Tongue (tissue), 1 donor: ENCODE measurements at regions not wholly inside any gene's neighbourhood (a gene's known extent, or its start where the extent isn't known, plus 50 kb on each side); places are given as distances from the start of the nearest gene placed in this dataset.
"Not testable (repeated sequence)": the region's sequence is repeated elsewhere in the genome, so short reads cannot be mapped to it uniquely, and the experiment has no call there.

ENCODE experiments used
- DNase-seq: peaks from one replicate; pipeline ENCODE4 v3.0.0-alpha.2; 2015

DNA sequence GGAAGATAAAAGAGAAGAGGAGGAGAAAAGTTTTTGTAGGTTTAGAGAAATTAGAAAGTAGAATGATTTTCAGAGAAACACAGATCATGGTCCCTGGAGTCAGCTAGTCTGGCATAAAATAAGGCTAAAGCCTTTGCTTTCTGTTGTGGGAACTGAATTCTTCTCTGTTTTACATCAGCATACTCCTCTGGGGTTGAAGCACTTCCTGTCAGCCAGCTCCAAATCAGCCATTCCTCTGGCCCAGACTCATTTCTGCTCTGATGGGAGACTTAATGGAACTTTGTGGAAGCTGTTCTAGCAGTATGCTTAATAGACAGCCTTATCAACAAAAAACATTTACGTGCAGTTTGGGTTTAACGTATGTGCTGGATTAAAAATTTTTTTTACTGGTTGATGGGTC lies 143.2 kb downstream of the HMHB1 start:
- DNase-seq: peak; percentile 53

DNA sequence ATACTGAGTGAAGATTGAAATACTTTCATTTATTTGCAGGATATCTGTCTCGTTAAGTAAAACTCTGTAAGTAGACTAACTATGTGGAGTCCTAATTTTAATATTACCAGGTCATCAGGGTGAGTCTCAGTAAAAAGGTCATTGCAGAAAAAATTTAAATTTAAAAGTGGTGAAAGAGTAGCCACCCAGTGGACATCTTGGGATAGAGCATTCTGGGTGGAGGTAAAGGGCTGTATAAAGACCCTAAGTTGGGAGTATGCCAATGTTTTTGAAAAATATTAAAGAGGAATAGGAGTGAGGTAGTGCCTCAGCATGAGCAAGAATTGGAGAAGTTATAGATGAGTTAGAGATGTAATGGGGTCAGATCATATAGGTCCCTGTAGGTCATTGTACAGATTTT lies 145.5 kb downstream of the HMHB1 start:
- no peak for DNase-seq

DNA sequence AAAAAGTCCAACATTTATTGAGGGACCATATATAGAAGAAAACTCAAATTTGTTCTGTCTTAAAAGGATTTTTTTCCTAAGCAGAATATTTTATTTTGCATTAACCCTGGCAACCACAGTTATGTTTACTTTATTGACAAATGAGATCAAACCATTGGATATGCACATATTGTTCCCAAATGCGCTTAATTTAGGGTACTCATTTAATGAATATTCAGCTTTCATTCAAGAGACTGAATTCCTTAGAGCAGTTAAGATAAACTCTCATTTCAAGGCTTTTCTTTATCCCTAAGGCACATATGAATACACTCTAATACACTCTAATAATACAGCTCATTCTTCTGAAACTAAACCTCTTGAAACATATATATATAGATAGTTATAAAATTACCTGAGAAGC lies 150.2 kb downstream of the HMHB1 start:
- DNase-seq: no peak

DNA sequence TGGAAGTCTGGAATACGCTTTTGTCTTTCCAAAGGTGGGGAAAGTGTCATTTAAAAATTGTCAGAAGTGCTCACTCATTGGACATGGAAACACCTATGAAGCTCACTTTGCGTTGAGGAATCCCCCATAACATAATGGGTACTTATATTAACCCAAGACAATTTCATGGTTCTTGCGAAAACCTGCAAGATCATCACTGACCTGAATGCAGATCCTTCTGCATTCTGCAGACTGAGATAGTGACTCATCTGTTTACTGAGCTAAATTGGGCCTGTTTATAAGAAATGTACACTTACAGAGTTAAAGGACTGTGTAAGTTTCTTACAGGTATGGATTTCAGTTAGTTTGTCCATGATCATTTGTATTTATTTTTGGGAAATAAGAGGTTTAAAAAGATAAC lies 153.0 kb downstream of the HMHB1 start:
- no peak for DNase-seq

DNA sequence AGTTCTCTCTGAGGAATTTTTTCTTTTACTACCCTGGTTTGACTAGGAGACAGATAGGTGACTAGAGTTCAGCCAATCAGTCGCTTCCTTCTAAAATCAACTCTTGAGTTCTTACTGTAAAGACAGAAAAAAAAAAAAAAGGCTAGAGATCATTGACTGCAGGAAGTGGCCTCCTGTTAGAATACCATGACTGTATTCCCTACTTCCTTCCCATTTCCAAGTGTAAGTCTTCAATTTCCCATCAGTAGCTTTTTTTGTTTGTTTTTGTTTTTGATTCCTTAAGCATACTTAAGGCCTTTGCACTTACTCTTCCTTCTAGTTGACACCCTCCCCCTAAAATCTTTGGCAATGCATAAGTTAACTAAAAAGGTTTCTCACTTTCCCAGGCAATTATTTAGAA lies 154.3 kb downstream of the HMHB1 start:
- DNase-seq: no peak

DNA sequence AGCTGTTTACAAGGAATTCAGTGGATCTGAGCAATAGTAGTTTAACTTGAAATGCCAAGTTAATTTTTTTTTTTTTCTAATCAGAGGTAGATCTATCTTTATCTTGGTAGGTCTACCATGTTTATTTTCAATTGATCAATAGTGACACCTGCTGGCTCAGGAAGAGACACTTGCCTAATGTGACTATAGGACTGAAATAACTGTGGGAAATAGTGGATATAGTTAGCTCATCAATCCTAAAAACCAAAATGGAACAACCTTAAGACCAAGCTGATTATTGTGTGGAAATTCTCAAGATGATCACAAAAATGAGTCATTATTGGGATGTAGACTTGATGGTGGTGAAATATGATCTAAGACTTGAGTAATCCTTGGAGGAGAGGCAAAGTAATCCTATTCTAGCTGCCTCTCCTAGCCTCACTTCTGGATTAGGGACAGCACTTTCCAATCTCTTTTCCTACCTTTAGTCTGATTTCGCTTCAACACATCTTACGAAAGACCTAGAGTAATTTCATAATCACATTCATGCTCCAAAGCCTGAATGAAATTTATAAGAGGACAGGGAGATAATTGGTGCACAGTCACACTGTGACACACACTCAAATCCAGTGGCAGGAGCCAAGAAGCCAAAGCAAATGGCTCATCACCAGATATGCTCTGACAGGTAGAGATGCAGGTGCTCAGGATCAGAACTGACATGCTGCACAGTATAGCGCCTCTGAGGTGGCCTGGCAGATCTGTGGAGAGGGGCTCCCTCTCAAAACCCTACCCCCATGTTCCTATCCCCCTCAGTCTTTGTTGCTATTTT lies 156.3 kb downstream of the HMHB1 start:
- peak; percentile 75 for DNase-seq

DNA sequence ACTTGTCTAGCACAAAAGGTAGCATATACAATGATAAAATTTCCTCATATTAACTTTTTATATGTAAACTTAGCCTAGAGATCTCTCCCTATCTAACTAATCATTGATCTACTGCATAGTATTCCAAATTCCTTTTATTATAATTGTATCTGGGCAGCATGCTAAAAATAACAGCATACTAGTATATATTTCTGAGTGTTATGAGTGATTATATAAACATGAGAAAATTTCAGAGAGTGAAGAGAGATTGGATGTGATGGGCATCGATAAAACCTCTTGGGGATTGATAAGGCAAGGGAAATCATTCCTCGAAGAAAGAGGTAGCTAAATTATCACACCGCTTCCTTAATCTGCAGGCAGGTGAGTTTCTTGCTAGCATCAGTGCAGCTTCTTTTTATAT lies 158.2 kb downstream of the HMHB1 start:
- no peak for DNase-seq

DNA sequence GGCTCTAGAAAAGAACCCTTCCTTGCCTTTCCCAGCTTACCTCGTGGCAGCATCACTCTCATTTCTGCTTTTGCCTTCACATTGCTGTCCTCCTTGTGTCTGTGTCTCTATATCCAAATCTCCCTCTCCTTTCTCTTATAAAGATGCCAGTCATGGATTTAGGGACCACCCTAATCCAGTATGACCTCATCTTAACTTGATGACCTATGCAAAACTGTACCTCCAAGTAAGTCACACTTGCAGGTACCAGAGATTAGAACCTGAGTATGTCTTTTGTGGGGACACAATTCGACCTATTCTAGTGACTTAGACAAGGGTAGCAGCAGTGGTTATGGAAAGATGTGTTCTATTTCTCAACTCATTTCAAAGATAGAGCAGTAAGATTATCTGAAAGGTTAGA lies 160.1 kb downstream of the HMHB1 start:
- no peak for DNase-seq

DNA sequence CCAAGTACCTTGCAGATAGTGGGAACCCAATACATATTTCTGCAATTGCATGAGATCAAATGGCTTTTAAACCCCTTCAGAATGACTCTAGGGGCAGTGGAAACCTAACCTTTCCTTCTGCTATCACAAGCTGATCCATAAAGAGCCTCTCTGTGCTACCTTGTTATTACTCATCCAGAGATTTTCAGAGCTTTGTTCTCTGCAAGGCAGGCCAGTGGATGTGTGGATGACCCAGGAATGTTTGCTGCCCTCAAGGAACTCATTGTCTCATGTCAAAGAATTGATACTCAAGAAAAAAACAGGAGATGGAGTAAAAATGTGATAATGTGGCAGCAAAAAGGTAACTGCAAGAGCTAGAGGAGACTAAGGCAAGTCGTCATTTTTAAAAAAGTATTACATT lies 164.1 kb downstream of the HMHB1 start:
- DNase-seq: no peak

DNA sequence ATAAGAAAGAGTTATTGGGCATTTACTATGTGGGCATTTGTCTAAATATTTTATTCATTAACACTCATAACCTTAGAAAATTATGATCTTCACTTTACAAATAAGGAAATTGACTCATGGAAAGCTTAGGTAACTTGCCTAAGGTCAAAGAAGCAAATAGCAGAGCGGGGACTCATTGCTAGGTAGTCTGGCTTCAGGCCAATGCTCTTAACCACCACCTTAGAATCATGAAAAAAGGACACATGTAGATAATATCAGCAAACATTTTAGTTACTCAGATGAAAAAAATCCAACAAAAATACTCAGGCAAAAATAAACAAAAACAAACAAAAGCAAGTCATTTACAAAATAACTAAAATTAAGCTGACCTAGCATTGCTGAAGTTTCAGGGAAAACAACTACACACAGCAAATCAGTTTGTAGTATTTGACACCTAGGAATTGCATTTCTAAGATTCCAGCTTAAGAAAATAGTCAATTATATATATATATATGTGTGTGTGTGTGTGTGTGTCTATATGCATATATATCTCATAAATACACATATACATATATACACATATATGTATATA lies 166.0 kb downstream of the HMHB1 start:
- DNase-seq: no peak

DNA sequence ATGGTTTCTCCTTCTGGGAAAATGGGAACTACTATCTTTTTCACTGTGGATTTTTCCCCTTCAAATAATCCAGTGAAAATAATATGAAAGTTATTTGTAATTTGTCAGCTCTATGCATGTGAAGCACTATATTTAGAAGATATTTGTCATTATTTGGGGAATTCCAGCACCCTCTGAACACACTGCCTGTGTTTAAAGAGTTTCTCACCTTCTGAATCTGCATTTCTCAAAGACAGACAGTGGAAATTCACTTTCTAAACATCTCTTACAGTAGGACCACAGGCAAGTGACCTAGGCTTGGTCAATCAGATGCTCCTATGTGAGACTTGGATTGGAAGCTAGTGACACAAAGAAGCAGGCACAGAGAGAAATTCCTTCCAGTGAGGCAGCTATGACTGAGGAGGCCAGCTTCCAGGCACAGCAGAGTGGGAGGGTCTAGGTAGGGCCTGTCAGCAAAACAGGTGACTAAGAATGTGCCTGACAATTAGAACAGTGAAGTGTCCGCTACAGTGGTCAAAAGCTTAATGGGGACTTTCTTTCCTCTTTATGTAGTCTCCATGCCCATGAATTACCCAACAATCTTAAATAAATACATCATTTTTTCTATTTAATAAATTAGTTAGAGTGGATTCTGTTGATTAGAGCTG lies 167.2 kb downstream of the HMHB1 start:
- no peak for DNase-seq

DNA sequence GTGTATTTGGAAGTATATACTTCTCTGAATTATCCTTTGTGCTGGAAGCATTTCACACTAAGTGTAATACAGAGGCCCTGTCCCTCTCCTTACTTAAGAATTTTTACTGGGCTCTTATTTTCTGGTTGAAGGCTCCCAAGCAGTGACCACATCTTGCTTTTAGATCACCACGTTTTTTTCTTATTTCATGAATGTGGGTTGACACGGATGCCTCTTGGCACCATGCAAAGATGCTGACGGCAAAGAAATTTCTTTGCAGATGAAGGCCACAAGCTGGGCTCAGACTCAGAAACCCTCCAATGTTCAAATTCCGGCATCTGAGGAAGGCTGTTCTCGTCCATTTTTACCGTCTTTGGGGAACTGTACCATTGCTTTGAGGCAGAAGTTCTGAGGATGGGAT lies 168.5 kb downstream of the HMHB1 start:
- DNase-seq: no peak

DNA sequence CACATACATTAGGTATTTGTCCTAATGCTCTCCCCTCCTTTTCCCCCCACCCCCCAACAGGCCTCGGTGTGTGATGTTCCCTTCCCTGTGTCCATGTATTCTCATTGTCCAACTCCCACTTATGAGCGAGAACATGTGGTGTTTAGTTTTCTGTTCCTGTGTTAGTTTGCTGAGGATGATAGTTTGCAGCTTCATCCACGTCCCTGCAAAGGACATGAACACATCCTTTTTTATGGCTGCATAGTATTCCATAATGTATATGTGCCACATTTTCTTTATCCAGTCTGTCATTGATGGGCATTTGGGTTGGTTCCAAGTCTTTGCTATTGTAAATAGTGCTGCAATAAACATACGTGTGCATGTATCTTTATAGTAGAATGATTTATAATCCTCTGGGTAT lies 171.0 kb downstream of the HMHB1 start:
- DNase-seq: not testable (repeated sequence)

DNA sequence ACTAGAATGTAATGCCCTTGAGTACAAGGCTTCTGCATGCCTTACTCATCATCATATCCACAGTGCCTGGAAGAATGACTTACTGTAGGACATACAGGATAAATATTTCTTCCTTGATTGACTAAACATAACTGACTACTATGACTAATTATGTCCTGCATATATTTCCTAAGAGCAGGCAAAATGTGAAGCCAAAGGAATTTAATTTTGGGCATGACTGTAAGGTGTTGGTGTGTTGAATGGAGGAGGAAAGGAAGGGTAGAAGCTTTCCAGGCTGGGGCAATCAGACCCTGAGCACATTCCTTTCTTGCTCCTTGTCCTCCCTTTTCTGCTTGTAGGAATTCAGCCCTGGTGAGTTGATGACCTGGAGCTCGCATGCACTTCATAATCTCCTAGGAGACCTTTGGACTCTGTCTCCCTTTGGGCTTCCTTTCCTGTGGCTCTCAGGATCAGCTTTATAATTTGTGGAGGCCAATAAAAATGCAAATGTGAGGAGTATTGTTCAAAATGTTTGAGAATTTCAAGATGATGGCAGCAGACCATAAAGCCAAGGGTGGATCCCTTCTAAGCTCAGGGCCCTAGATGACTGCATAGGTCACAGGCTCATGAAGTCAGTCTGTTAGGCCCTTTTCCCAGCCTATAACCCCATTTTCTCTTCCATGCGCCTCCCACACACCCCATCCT lies 174.0 kb downstream of the HMHB1 start:
- DNase-seq: no peak

DNA sequence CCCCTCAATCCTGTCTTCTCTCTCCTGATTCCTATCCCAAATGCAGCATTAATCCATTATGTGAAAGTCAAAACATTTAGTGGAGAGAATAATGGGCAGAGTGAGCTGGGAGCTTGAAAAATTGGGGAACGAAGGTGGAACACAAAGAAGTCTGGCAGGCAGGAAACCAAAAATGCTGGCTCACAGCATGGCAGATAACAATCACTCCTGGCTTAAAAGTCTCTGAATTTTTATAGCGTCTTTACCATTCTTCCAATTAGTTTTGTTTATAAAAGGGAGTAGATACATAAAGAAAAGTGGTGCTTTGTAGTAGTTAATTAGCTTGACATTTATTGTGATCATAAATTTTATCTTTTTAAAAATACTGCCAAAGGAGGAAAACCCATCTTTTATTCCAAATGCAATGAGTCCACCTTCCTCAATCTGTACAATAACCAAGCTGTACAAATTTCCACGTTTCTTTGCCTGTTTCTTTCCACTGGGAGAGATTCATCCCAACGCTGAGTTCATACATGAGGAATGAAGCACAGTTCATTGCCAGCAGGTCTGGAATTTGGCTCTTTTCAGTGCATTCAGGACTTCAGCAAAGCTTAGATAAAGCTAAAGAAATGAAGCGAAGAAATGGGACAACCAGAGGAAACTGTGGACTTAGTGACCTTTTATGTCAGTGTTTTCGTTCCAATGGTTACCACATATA lies 174.7 kb downstream of the HMHB1 start:
- peak; percentile 60 for DNase-seq

DNA sequence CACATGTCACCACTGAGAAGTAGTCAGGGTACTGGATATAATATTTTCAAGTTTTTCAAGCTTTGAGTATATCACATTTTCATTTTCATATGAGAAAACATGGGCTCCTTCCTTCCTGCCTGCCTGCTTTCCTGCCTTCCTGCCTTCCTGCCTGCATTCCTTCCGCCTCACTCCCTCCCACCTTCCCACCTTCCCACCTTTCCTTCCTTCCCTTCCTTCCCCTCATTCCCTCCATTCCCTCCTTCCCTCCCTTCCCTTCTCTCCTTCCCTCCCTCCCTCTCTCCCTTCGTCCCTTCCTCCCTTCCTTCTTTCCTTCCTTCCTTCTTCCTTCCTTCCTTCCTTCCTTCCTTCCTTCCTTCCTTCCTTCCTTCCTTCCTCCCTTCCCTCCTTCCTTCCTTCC lies 175.3 kb downstream of the HMHB1 start:
- DNase-seq: no peak

DNA sequence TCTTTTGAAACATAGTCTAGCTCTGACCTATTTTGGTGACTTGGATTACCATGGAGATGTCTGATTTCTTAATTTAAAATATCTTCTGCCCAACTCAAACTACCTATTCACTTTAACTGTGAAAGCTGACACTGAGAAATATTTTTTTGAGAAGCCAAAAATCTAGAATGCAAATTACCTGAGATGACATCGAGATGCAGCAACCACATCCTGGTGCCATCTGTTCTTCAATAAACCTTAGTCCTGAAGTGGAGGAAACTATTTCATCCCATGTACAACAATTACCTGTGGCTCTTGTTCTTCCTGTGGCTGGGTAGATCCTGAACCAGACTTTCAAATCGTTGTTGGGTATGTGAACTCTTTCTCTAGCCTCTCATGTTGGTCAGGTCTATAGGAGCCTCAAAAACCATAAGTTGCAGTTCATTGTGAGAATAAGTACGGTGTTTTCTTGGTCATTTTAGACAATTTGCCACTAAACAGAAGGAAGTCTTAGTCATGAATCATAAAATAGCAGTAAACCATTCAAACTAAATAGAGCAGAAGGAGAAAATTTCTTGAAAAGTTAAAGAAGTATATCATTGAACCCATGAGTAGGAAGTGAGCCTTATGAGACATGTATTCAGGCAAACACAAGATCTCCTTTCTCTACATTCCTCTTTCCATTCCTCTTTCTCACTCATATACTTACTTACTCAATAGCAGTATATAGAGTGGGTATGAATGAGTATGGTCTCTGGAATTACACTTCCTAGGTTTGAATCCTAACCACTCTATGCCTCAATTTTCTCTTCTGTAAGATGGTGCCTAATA lies 176.0 kb downstream of the HMHB1 start:
- no peak for DNase-seq

DNA sequence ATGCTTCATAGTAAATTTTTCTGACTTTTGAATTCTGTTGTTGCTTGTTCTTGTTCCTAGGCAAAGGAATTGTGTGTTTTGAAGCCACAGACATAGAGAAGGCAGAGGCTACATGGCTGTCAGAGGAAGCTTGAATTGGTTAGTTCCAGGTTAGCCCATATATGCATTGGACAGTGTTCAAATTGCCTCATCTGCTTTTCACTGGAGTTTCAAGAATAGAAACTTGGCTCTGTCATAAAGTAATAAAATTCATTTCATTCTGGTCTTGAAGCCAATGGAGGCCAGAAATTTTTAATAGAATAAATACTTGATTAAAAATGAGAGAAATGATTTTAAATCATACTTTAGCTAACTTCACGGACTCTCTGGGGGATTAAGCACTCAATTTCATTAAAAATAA lies 178.0 kb downstream of the YIPF5 start:
- DNase-seq: no peak

DNA sequence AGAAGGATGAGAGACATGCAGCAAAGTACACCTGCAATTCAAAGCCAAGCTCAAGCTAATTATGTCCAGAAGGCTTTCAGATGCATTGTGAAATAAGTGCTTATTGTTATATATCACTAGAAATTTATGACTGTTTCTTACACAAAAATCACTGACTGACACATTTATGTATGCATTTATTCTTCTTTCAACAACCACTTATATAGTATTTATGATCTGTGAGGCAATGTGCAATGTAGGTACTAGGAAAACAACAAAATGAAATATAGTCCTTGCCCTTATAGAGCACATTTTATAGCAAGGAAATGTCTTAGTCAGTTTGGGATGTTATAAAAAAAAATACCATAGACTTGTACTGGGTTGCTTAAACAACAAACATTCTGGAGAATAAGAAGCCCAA lies 167.6 kb downstream of the YIPF5 start:
- no peak for DNase-seq

DNA sequence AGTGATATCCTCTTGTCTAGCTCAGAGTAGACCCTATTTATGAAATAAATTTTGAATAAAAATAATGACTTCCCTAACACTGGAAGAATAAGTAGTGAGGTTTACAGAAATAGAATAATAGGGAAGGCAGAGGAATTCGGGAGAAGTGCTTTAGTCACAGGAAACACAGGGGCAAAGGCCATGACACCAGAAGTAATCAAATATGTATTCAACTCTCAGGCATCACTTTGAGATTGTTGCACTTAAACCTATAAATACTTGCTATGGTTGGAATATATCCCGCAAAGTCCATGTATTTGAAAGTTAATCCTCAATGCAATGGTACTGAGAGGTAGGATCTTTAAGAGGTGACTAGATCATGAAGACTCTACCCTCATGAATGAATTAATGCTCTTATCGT lies 166.8 kb downstream of the YIPF5 start:
- no peak for DNase-seq

DNA sequence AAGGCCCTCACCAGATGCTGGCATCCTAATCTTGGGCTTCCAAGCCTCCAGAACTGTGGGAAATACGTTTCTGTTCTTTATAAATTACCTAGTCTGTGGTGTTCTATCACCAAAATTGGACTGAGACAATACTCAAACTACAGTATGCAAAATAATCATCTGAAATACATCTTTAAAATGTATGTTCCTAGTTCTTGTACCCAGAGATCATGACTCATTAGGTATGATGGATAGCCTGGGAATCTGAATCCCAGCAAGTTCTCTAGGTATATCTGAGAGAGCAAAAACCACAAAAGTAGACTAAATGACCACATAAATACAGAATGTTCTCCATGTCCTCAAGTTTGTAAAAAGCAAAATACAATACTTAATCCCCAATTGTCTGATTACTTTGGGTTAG lies 166.3 kb downstream of the YIPF5 start:
- no peak for DNase-seq

DNA sequence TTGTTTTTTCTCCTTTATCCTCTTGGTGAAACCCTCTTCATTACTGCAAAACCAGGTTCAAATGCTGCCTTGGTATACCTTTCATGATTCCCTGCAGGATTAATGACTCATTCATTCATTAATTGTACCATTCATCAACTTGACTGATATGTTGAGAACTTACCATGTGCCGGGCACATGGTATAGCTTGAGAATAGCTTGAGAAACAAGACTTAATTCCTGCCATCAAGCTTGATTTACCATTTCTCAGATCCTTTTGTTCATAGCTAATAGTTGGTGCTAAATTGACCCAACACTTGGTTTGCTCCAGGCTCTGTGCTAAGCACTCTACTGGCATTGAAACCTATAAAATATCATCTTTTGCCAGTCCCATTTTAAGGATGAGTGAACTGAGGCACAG lies 165.7 kb downstream of the YIPF5 start:
- no peak for DNase-seq
